ENCODE measurements at regions not wholly inside any gene's neighbourhood (a gene's known extent, or its start where the extent isn't known, plus 50 kb on each side); places are given as distances from the start of the nearest gene placed in this dataset.

DNA sequence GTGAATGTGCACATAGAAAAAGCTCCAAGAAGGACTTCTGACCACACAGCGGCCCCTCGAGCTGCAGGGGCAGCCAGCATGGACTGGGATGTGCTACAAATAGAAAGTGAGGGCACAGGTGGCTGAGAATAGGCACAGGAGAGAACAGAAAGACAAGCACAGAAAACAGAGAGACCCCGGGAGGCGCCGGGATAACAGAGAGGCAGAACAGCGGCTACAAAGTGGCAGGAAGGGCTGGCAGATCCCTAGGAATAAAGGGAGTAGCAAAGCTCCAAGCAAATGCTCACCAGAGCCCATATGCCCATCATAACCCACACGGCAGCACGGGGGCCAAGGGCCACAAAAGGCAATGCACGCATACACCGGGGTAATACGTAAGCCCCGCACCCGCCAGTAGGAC lies 201.7 kb upstream of the NSMCE3 start:
- no peak overlapping the region for H3K27ac ChIP-seq
- DNase-seq (ENCODE audit: low read depth in 1 of 2, low spot score in 1 of 2) (no peak), FAIRE-seq (no peak), ATAC-seq (peak in 1 of 2 experiments; percentile 7; a peak in 1 of 6 replicates)
- CTCF ChIA-PET = interaction anchor here (0.7 to 1.2 kb wide), 2 partner anchors 21 to 98 kb away, joined by 3 read pairs; no protein-coding TSS in a partner anchor
- H3K4me1 ChIP-seq = peaks cover 19% of the 10 kb centered on the region
- H3K4me3 ChIP-seq = no peak overlapping the region
- TF ChIP-seq, protein P1, sequence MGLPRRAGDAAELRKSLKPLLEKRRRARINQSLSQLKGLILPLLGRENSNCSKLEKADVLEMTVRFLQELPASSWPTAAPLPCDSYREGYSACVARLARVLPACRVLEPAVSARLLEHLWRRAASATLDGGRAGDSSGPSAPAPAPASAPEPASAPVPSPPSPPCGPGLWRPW (IDR thresholded peaks at IDR 0.05) = no peak
- TF ChIP-seq, protein P2, sequence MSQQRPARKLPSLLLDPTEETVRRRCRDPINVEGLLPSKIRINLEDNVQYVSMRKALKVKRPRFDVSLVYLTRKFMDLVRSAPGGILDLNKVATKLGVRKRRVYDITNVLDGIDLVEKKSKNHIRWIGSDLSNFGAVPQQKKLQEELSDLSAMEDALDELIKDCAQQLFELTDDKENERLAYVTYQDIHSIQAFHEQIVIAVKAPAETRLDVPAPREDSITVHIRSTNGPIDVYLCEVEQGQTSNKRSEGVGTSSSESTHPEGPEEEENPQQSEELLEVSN (IDR thresholded peaks at IDR 0.05; ENCODE audit: borderline replicate concordance, low read depth) = no peak
- no peak for TF ChIP-seq EP300 (IDR thresholded peaks at IDR 0.05)
- POLR2A ChIA-PET = no interaction called here
- H3K4me2 ChIP-seq = peak overlapping the region; percentile 46
- no peaks in the 10 kb centered on the region for H3K9me3 ChIP-seq
- 72% methylated on average over 13 of the region's 13 CpGs for WGBS (ENCODE audit: missing lambda C conversion rate)

DNA sequence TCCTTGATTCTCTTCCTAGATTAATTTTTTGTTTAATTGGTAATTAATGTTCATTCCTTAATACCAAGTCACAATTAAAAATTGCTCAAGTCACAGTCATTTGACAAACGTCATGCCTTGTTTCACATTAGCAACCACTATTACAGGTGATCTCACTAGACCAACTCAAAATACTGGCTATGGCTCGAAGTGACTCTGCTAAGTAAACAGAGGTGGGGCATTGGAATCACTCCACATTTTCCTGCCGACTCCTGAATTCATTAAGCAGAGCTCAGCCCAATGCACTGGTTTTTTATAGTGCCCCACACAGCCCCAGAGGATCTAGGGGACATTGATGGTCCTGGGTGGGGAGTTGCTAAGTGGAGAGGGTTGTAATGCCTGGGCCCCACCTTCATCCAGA lies 201.2 kb upstream of the NSMCE3 start:
- TF ChIP-seq, protein P2 (IDR thresholded peaks at IDR 0.05; ENCODE audit: borderline replicate concordance, low read depth) = no peak
- TF ChIP-seq POLR2A (IDR thresholded peaks at IDR 0.05; ENCODE audit: low read length) (no peak), MYC (IDR thresholded peaks at IDR 0.05; ENCODE audit: borderline replicate concordance, low read length) (no peak), JUN (IDR thresholded peaks at IDR 0.05) (no peak), FOSB (CRISPR knock-in tag; IDR thresholded peaks at IDR 0.05) (no peak), MAZ (IDR thresholded peaks at IDR 0.05; ENCODE audit: borderline replicate concordance, low read depth, low read length) (no peak)
- TF ChIP-seq, protein P3, sequence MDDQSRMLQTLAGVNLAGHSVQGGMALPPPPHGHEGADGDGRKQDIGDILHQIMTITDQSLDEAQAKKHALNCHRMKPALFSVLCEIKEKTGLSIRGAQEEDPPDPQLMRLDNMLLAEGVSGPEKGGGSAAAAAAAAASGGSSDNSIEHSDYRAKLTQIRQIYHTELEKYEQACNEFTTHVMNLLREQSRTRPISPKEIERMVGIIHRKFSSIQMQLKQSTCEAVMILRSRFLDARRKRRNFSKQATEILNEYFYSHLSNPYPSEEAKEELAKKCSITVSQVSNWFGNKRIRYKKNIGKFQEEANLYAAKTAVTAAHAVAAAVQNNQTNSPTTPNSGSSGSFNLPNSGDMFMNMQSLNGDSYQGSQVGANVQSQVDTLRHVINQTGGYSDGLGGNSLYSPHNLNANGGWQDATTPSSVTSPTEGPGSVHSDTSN (IDR thresholded peaks at IDR 0.05) = no peak
- TF ChIP-seq, protein P4, sequence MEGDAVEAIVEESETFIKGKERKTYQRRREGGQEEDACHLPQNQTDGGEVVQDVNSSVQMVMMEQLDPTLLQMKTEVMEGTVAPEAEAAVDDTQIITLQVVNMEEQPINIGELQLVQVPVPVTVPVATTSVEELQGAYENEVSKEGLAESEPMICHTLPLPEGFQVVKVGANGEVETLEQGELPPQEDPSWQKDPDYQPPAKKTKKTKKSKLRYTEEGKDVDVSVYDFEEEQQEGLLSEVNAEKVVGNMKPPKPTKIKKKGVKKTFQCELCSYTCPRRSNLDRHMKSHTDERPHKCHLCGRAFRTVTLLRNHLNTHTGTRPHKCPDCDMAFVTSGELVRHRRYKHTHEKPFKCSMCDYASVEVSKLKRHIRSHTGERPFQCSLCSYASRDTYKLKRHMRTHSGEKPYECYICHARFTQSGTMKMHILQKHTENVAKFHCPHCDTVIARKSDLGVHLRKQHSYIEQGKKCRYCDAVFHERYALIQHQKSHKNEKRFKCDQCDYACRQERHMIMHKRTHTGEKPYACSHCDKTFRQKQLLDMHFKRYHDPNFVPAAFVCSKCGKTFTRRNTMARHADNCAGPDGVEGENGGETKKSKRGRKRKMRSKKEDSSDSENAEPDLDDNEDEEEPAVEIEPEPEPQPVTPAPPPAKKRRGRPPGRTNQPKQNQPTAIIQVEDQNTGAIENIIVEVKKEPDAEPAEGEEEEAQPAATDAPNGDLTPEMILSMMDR (IDR thresholded peaks at IDR 0.05) = no peak
- ATAC-seq = peak; percentile 32 to 57; a peak in 3 of 6 replicates
- H3K4me2 ChIP-seq = peak overlapping the region; percentile 46
- peak; percentile 91 for FAIRE-seq
- no peak overlapping the region for H3K4me3 ChIP-seq
- POLR2A ChIA-PET = no interaction called here
- no peaks in the 10 kb centered on the region for H3K9me3 ChIP-seq
- 3% methylated on average over 3 of the region's 3 CpGs for WGBS (ENCODE audit: missing lambda C conversion rate)
- H3K27ac ChIP-seq = no peak overlapping the region
- CTCF ChIA-PET = interaction anchor here (0.7 to 1.2 kb wide), 3 partner anchors 14 to 98 kb away, joined by 3 read pairs; no protein-coding TSS in a partner anchor
- H3K4me1 ChIP-seq = peaks cover 19% of the 10 kb centered on the region
- peak; percentile 26 to 49 for DNase-seq (ENCODE audit: low read depth in 1 of 2, low spot score in 1 of 2)

DNA sequence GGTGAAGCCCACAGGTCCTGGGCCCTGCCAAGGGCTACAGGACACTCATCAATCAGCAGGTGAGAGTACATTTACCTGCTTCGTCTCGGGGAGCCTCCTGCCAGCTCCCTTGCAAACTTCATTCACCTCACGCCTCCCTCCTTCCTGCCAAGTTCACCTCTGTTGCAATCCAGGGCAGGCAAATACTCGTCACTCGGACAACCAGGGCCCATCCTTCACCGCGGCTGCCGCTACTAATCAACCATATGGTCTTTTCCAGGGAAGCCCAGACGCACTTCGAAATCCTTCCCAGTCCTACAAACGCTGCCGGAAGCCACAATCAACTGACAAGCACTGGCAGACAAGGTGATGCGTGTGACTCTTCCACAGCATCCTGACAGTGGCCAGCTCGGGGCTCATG lies 200.7 kb upstream of the NSMCE3 start:
- DNase-seq (ENCODE audit: low read depth in 1 of 2, low spot score in 1 of 2) (no peak), ATAC-seq (no peak; a peak in 1 of 6 replicates), FAIRE-seq (no peak)
- WGBS (ENCODE audit: missing lambda C conversion rate) = 83% methylated on average over 14 of the region's 14 CpGs
- H3K4me3 ChIP-seq = no peak overlapping the region
- ChIA-PET POLR2A (no interaction called here), CTCF (interaction anchor here (0.9 kb wide), 1 partner anchor 14 kb away, joined by 3 read pairs; no protein-coding TSS in a partner anchor)
- H3K4me2 ChIP-seq = peak overlapping the region; percentile 46
- H3K9me3 ChIP-seq = no peaks in the 10 kb centered on the region
- no peak overlapping the region for H3K27ac ChIP-seq
- TF ChIP-seq POLR2AphosphoS2 (conservative IDR thresholded peaks at IDR 0.05; ENCODE audit: low read length) = no peak
- H3K4me1 ChIP-seq = peaks cover 19% of the 10 kb centered on the region

DNA sequence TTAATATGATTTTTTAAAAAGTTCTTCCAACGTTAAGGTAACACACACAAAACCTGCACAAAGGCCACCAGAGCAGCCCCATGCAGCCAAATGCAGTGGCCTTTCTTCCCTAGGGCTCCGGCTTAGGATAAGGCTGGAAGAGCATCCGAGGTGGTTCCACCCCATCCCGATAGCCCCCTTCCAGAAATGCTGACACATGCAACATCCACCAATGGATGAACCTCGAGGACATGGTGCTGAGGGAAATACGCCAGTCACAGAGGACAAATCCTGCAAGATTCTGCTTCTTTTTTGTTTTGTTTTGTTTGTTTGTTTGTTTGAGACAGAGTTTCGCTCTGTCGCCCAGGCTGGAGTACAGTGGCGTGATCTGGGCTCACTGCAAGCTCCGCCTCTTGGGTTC lies 199.3 kb upstream of the NSMCE3 start:
- ChIA-PET POLR2A (no interaction called here), CTCF (interaction anchor here (1.3 to 1.4 kb wide), 2 partner anchors 9 to 21 kb away, joined by 3 read pairs; no protein-coding TSS in a partner anchor)
- FAIRE-seq (no peak), DNase-seq (ENCODE audit: low read depth in 1 of 2, low spot score in 1 of 2) (no peak), ATAC-seq (no peak)
- Histone ChIP-seq H3K27ac (no peak overlapping the region), H3K4me3 (no peak overlapping the region), H3K9me3 (no peaks in the 10 kb centered on the region), H3K4me2 (no peak overlapping the region), H3K4me1 (peaks cover 19% of the 10 kb centered on the region)
- TF ChIP-seq POLR2AphosphoS2 (conservative IDR thresholded peaks at IDR 0.05; ENCODE audit: low read length) (no peak), FOXS1 (CRISPR knock-in tag; IDR thresholded peaks at IDR 0.05) (no peak), MAFK (IDR thresholded peaks at IDR 0.05; ENCODE audit: partially characterized antibody) (peak; percentile 68)
- TF ChIP-seq, protein P5, sequence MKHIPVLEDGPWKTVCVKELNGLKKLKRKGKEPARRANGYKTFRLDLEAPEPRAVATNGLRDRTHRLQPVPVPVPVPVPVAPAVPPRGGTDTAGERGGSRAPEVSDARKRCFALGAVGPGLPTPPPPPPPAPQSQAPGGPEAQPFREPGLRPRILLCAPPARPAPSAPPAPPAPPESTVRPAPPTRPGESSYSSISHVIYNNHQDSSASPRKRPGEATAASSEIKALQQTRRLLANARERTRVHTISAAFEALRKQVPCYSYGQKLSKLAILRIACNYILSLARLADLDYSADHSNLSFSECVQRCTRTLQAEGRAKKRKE (CRISPR knock-in tag; IDR thresholded peaks at IDR 0.05; ENCODE audit: low read depth) = no peak
- TF ChIP-seq, protein P3 (IDR thresholded peaks at IDR 0.05) = no peak
- WGBS (ENCODE audit: missing lambda C conversion rate) = 65% methylated on average over 10 of the region's 10 CpGs
